GM12801 (cell line): ENCODE measurements at regions not wholly inside any gene's neighbourhood (a gene's known extent, or its start where the extent isn't known, plus 50 kb on each side); places are given as distances from the start of the nearest gene placed in this dataset.

Experiments used
- CTCF ChIP-seq: IDR thresholded peaks from one replicate; pipeline ENCODE4 v1.5.1; 2011; ENCODE audit warnings: control low read depth; ENCODE audit not compliant: insufficient read length; ENCODE audit errors: extremely low read depth

DNA sequence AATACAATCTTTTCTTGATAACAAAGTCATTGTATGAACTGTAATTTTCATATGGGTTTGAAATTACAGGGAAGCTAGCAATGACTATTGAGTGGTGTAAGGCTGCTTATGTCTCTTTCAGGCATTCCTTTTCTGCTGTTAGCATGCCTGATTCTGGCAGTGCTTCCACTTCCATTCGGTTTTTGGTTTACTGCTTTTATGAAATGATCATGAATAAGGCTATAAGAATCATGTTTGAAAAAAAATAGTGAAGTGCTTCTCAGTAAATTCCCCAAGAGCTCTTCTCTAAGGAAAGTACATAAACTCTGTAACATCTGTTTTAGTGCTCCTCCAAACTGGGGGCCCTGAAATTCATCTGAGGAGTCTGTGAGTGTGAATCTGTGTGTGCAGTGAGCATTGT lies 434.0 kb upstream of the RGS6 start:
- no peak for TF ChIP-seq CTCF

DNA sequence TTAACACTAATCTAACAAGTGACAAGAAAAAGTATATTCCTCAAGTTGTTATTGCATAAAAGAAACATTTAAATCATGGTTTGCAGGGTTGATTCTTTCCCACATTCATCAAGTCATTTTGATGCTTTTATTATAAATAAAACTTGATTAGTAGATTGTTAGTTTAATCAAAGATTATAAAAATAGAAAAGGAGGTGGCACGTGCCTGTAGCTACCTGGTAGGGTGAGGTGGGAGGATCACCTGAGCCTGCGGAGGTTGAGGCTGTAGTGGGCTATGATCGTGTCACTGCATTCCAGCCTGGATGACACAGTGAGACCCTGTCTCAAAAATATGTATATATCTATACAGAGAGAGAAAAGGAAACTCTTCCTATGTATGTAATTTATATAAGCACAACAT lies 433.2 kb upstream of the RGS6 start:
- no peak for TF ChIP-seq CTCF

- no peak for TF ChIP-seq CTCF
These were observed 424.5 kb upstream of the RGS6 start for GRCh38 chr14:71507681-71508080.

DNA sequence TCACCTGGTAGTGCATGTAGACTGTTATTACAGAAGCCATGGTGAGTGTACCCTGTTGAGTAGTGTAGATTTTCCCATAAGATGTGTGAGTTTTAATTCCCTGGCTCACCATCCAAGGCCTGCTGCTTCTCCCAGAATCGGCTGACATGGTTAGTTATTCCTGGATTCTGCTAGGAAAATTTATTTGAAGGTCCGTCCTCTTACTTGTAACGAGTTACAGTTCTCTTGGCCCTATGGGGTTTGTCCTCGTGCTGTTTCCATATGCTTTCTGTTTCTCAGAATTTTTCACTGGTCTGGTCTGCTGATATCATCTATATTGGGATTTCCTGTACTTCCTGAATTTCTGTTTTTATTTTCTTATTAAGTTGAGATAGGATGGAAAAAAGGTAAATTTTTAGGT lies 423.3 kb upstream of the RGS6 start:
- no peak for TF ChIP-seq CTCF

DNA sequence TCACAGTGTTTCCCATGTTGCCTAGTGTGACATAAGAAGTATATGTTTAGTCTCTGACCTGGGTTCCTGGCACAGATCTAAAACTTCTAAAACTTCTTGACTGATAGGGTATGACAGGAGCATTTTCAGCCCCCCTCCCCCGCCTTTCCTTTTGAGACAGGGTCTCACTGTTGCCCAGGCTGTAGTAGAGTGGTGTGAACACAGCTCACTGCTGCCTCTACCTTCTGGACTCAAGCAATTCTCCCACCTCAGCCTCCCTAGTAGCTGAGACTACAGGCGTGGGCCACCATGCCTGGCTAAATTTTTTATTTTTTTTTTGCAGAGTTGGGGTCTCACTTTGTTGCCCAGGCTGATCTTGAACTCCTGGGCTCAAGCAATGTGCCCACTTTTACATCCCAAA lies 421.1 kb upstream of the RGS6 start:
- no peak for TF ChIP-seq CTCF

- no peak for TF ChIP-seq CTCF
These were observed 417.0 kb upstream of the RGS6 start for GRCh38 chr14:71514941-71515919.

DNA sequence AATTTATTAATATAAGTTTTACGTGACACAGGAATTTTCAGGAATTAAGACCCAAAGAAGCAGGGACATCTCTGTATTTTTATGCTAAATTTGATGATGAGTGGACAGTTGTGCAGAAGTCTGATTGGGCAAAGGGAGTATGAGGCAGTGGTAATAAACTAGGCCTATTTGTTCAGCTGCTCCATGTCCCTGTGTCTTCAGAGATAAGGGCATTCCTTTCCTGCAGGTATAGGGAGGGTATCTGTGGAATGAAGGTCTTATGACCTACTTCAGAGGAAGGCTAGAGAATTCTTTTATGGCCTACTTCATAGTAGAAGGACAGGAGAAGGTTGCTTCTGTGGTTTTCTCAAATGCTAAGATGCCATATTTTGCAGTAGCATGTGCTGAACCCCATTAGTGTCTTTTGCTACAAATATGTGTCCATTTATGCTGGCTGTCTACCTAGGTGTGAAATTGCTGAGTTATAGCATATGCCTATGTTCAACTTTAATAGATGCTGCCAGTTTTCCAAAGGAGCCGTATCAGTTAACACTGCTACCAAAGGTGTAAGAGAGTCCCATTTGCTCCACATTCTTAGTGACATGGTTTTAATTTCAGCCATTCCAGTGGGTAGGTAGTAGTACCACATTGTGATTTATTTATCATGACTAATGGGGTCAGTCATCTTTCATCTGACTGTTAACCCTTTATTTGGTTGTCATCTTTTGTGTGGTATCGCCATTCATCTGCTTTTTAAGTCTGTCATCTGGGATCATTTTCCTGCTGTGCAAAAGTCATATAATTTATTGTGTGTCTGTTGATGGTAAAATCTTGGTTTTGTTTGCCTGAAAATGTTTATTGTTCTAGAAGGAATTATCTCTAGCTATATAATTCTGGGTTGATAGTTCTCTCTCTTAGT lies 410.7 kb upstream of the RGS6 start:
- TF ChIP-seq CTCF = no peak
